ENCODE measurements at regions not wholly inside any gene's neighbourhood (a gene's known extent, or its start where the extent isn't known, plus 50 kb on each side); places are given as distances from the start of the nearest gene placed in this dataset.

GRCh38 chr4:32929796-32930699, 2209.9 kb downstream of the PCDH7 start (continued):
- TF ChIP-seq KDM1A (IDR thresholded peaks at IDR 0.05; ENCODE audit: borderline replicate concordance, low read length) (no peak), SP4 (IDR thresholded peaks at IDR 0.05; ENCODE audit: low read length) (no peak), ASH2L (IDR thresholded peaks at IDR 0.05; ENCODE audit: low read length) (no peak)
